ENCODE measurements at regions not wholly inside any gene's neighbourhood (a gene's known extent, or its start where the extent isn't known, plus 50 kb on each side); places are given as distances from the start of the nearest gene placed in this dataset.

GRCh38 chr16:51399908-51400670 lies 249.0 kb upstream of the SALL1 start:
- no peak for TF ChIP-seq EP300 (IDR thresholded peaks at IDR 0.05; ENCODE audit: borderline replicate concordance)
- no peak for TF ChIP-seq EGR1 (IDR thresholded peaks at IDR 0.05)
- no peak for TF ChIP-seq ZBTB7A (IDR thresholded peaks at IDR 0.05; ENCODE audit: low read depth)
- no peak for TF ChIP-seq CEBPB (IDR thresholded peaks at IDR 0.05)
- TF ChIP-seq RAD21 (IDR thresholded peaks at IDR 0.05; ENCODE audit: low read depth) = no peak
- TF ChIP-seq YY1 (IDR thresholded peaks at IDR 0.05; ENCODE audit: low read depth) = no peak
- no peak for TF ChIP-seq REST (IDR thresholded peaks at IDR 0.05; ENCODE audit: low read depth)
